ACC112 (cell line): ENCODE measurements at regions not wholly inside any gene's neighbourhood (a gene's known extent, or its start where the extent isn't known, plus 50 kb on each side); places are given as distances from the start of the nearest gene placed in this dataset.

Experiments used
- H2AFZ ChIP-seq: fragments of 200-600 bp; sonication (generic); one replicate; pipeline ENCODE4 v1.6.0; 2017; ENCODE audit warnings: antibody characterized with exemption, low read length; ENCODE audit not compliant: unreplicated experiment
- H3K27ac ChIP-seq: fragments of 200-600 bp; sonication (generic); 2 replicates; pipeline ENCODE4 v1.5.1; 2014; ENCODE audit warnings: low read depth, mild to moderate bottlenecking, antibody characterized with exemption, low read length, moderate library complexity
- H3K27me3 ChIP-seq: fragments of 200-600 bp; sonication (generic); 2 replicates; pipeline ENCODE4 v1.6.1; 2014; ENCODE audit warnings: mild to moderate bottlenecking, antibody characterized with exemption, low read length, moderate library complexity, mixed read lengths; ENCODE audit not compliant: insufficient read depth
- H3K36me3 ChIP-seq: fragments of 200-600 bp; sonication (generic); 2 replicates; pipeline ENCODE4 v1.6.1; 2016; ENCODE audit warnings: mild to moderate bottlenecking, antibody characterized with exemption, low read length, moderate library complexity, mixed read lengths; ENCODE audit not compliant: insufficient read depth
- H3K4me1 ChIP-seq: fragments of 200-600 bp; sonication (generic); one replicate; pipeline ENCODE4 v1.6.1; 2016; ENCODE audit warnings: low read length, mixed read lengths; ENCODE audit not compliant: insufficient read depth, unreplicated experiment, control insufficient read depth
- H3K4me3 ChIP-seq: fragments of 200-600 bp; sonication (generic); 2 replicates; pipeline ENCODE4 v1.5.1; 2014; ENCODE audit warnings: mild to moderate bottlenecking, low read depth, low read length
- H3K79me2 ChIP-seq: fragments of 200-600 bp; sonication (generic); one replicate; pipeline ENCODE4 v1.6.0; 2016; ENCODE audit warnings: low read length; ENCODE audit not compliant: control insufficient read depth, unreplicated experiment, insufficient read depth

DNA sequence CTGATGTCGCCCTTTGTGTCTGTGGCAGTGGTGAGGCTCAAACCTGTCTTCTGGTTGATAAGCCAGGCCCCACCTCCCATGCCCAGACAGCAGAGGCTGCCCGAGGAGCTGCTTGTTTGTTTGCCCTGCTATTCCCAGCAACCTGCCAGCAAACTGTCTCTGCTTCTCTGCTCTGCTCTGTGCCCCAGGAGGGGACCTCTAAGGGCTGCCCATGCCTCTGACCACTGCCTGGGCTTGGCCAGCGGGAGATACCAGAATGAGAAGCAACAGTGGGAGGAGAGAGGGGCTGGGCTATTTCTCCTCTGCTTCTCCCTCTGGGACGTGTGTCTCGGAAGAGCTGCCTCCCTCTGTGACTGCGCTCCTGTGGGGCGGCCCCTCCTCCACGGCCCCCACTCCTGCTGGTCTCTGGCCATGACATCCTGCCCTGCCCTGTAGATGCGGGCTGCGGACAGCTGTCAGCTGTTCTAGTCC is 213.1 kb downstream of the RPLP1 start:
- Histone ChIP-seq H3K36me3 (no peaks in the 10 kb centered on the region), H3K4me3 (no peak overlapping the region), H3K4me1 (no peaks in the 10 kb centered on the region), H3K27me3 (peaks cover 18% of the 10 kb centered on the region), H3K27ac (no peak overlapping the region), H3K79me2 (no peaks in the 10 kb centered on the region), H2AFZ (no peak overlapping the region)

GRCh38 chr15:69666441-69666882 is 213.8 kb downstream of the RPLP1 start:
- Histone ChIP-seq H3K4me3 (no peak overlapping the region), H3K27me3 (peaks cover 14% of the 10 kb centered on the region; the same call in 1 of the 2 replicates), H3K27ac (no peak overlapping the region), H3K79me2 (no peaks in the 10 kb centered on the region), H2AFZ (no peak overlapping the region), H3K36me3 (no peaks in the 10 kb centered on the region), H3K4me1 (no peaks in the 10 kb centered on the region)

DNA sequence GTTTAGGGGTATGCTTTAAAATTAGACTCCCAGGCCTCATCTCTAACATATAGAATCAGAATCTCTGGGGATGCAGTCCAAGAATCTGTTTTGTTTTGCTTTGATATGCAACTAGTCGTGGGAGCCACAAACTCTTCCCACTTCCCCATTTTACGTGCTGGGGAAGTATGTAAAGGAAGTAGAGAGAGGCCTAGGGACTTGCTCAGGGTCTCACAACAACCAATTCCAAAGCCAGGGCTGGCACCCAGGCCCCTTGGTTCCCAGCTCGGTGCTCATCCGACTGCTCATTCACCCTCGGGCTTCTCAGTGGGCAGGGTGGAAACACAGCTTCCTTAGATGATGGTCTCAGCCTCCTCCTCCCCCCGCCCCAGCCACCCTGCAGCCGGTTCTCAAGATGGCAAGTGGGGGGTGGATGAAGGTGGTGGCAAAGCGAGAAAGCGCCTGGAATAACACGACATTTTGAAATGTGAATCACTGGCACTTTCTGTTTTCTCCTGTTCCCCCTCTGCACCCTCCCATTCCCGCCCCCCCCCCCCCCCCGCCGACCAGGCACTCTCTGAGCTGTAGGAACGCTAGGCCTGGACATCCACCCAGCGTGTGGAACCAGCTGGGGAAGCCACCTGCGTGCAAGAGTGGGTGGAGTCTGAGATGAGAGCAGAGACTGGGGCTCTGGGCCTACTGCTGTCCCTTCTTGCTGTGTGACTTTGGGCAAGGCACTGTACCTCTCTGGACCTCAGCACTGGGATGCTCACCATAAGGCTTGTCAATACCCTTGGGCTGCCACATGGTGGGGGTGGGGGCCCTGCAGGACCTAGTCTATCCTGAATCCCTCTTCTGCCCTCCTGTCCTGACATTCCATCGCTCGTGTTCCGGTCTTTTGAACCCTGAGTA is 214.5 kb downstream of the RPLP1 start:
- no peaks in the 10 kb centered on the region for H3K79me2 ChIP-seq
- no peaks in the 10 kb centered on the region for H3K4me1 ChIP-seq
- H3K27ac ChIP-seq = no peak overlapping the region
- H3K4me3 ChIP-seq = no peak overlapping the region
- H2AFZ ChIP-seq = no peak overlapping the region
- no peaks in the 10 kb centered on the region for H3K36me3 ChIP-seq
- peaks cover 8% of the 10 kb centered on the region; the same call in 1 of the 2 replicates for H3K27me3 ChIP-seq

GRCh38 chr15:69668039-69668705 is 215.6 kb downstream of the RPLP1 start:
- Histone ChIP-seq H3K4me1 (no peaks in the 10 kb centered on the region), H3K4me3 (no peak overlapping the region), H3K27ac (no peak overlapping the region), H3K36me3 (no peaks in the 10 kb centered on the region), H3K79me2 (no peaks in the 10 kb centered on the region), H2AFZ (no peak overlapping the region), H3K27me3 (peaks cover 9% of the 10 kb centered on the region; the same call in 1 of the 2 replicates)

DNA sequence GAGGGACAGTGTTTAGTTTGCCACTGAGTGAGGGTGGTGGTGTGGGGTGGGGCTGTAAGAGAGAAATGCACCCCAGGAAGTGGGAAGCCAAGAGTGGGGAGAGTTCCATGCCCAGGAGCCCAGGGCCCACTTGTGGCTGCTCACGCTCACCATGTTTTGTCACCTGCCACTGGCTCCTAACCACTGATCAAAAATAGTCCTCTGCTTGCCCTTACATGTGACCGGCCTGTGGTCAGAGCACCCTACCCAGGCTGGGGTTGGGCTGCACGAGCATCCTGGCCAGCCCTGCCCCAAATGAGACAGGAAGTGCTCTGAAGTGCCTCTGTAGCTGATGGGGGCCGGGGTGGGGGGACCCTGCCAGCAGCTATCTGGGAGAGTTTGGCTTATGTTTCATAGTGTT is 216.3 kb downstream of the RPLP1 start:
- H3K27me3 ChIP-seq = peaks cover 17% of the 10 kb centered on the region; the same call in 1 of the 2 replicates
- no peaks in the 10 kb centered on the region for H3K79me2 ChIP-seq
- H3K4me3 ChIP-seq = no peak overlapping the region
- no peak overlapping the region for H3K27ac ChIP-seq
- H3K4me1 ChIP-seq = no peaks in the 10 kb centered on the region
- no peaks in the 10 kb centered on the region for H3K36me3 ChIP-seq
- H2AFZ ChIP-seq = no peak overlapping the region

DNA sequence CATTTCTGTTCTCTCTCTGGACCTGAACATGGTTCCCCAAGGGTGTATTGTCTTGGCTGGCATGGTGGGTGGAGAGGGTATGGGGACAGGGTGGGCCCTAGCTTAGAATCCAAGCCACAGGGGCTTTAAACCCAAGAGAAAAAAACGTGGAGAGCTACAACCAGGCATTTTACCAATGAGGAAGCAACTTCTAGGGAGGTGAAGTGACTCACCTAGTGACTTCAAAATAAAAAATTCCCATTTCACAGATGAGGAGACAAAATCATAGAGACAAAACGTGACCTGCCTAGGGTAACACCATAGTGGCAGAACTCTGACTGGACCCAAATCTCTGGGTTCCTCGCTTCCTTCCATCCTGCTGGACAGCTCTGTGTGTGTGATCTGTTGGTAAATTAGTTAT is 216.8 kb downstream of the RPLP1 start:
- no peak overlapping the region for H3K27ac ChIP-seq
- H3K4me3 ChIP-seq = no peak overlapping the region
- H3K4me1 ChIP-seq = no peaks in the 10 kb centered on the region
- peaks cover 22% of the 10 kb centered on the region; the same call in 1 of the 2 replicates for H3K27me3 ChIP-seq
- no peaks in the 10 kb centered on the region for H3K36me3 ChIP-seq
- no peaks in the 10 kb centered on the region for H3K79me2 ChIP-seq
- H2AFZ ChIP-seq = no peak overlapping the region

- H3K4me3 ChIP-seq = no peak overlapping the region
- no peaks in the 10 kb centered on the region for H3K79me2 ChIP-seq
- H3K27me3 ChIP-seq = peaks cover 56% of the 10 kb centered on the region
- H2AFZ ChIP-seq = no peak overlapping the region
- H3K4me1 ChIP-seq = no peaks in the 10 kb centered on the region
- no peaks in the 10 kb centered on the region for H3K36me3 ChIP-seq
- no peak overlapping the region for H3K27ac ChIP-seq
These were observed 220.8 kb downstream of the RPLP1 start for GRCh38 chr15:69673291-69673881.

DNA sequence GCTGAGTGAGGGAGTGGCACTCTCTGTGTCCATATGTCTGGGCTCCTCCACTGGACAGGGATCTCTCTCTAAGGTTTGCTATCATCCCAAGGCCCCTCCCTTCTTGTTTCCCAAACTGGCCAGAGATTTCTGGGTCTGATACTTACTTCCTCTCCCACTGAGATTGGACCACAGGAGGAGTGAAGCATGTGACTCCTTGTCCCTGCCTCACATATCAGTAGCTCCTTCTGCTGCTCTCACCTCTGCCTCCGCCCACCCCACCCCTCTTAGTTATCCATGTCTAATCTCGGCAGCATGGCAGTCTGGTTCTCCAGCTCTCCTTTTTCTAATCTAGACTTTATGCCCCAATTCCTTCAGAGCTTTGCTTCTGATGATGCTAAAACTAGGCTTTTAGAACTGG is 223.1 kb downstream of the RPLP1 start:
- Histone ChIP-seq H3K4me3 (no peak overlapping the region), H3K27ac (no peak overlapping the region), H3K27me3 (peaks cover 77% of the 10 kb centered on the region), H3K36me3 (no peaks in the 10 kb centered on the region), H2AFZ (no peak overlapping the region), H3K79me2 (no peaks in the 10 kb centered on the region), H3K4me1 (no peaks in the 10 kb centered on the region)

DNA sequence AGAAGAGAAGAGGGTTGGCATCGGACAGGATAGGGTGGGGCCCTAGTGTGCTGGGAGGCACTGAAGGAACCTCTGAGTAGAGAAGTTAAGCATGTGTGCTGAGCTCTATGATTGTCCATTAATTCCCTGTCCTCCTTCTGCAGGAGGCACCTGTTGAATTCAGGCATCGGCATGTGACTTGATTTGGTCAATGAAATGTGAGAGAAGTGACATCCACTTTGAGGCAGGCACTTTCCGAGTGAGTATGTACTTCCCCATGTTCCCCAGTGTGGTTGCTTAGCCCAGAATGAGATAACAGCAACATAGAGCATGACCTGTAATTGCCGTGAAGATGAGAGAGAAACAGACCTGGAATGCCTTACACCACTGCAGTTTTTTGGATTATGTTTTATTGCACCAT is 224.8 kb downstream of the RPLP1 start:
- no peak overlapping the region for H2AFZ ChIP-seq
- peaks cover 92% of the 10 kb centered on the region for H3K27me3 ChIP-seq

DNA sequence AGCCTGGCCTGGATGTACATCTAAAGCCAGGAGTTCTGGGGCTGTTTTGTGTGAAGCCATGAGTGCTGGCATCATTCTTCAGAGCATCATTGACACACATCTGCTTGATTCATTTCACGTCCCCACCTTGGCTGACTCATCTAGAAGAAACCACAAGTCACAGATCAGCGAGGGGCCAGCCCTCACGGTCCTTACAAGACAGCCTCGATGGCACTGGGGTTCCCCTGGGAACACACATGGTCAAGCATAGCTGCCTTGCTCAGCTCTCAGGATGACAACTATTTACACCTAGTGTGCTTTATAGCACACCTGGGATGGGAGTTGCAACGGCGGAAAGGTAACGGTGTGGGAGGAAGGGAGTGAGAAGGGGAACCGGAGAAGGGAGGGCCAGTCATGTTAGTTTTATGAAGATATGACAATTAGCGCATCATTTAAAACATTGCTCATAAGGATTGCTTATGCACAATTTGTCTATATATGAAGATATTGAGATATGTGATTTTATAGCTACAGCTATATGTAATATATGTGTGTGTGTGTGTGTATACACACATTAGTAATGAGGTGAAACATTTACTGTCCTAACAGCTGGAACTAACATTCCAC is 227.1 kb downstream of the RPLP1 start:
- Histone ChIP-seq H3K27ac (no peak overlapping the region), H3K36me3 (no peaks in the 10 kb centered on the region), H2AFZ (no peak overlapping the region), H3K79me2 (no peaks in the 10 kb centered on the region), H3K4me1 (no peaks in the 10 kb centered on the region), H3K27me3 (peaks cover 80% of the 10 kb centered on the region), H3K4me3 (no peak overlapping the region)

More for the DNA sequence above, 224.8 kb downstream of the RPLP1 start:
- Histone ChIP-seq H3K27ac (no peak overlapping the region), H3K79me2 (no peaks in the 10 kb centered on the region), H3K4me1 (no peaks in the 10 kb centered on the region), H3K36me3 (no peaks in the 10 kb centered on the region), H3K4me3 (no peak overlapping the region)
